A549 (cell line): ENCODE measurements at regions not wholly inside any gene's neighbourhood (a gene's known extent, or its start where the extent isn't known, plus 50 kb on each side); places are given as distances from the start of the nearest gene placed in this dataset.

Experiments used
- CEBPB ChIP-seq, 2 experiments: fragments of >200 bp in 1 of 2; sonication (Bioruptor Twin) in 1 of 2; formaldehyde crosslinking in 1 of 2; IDR thresholded peaks; 2 replicates each; pipeline ENCODE4 v1.6.1; 2012 to 2016
- HMGXB4 ChIP-seq: fragments of 250-450 bp; sonication (Bioruptor Pico); IDR thresholded peaks from 2 replicates; pipeline ENCODE4 v1.5.0; 2021; ENCODE audit warnings: mild to moderate bottlenecking, moderate library complexity, borderline replicate concordance
- POLR2A ChIP-seq: IDR thresholded peaks from 2 replicates; pipeline ENCODE4 v1.6.1; 2012; ENCODE audit warnings: mild to moderate bottlenecking, low read length
- ZC3H11A ChIP-seq: fragments of 450-650 bp; IDR thresholded peaks from 2 replicates; pipeline ENCODE4 v1.6.1; 2014; ENCODE audit warnings: antibody characterized with exemption, mild to moderate bottlenecking
- TF ChIP-seq, protein P1 (sequence below): fragments of >200 bp; sonication (Bioruptor Twin); formaldehyde crosslinking; IDR thresholded peaks from 3 replicates; pipeline ENCODE4 v1.5.1; 2016

DNA sequence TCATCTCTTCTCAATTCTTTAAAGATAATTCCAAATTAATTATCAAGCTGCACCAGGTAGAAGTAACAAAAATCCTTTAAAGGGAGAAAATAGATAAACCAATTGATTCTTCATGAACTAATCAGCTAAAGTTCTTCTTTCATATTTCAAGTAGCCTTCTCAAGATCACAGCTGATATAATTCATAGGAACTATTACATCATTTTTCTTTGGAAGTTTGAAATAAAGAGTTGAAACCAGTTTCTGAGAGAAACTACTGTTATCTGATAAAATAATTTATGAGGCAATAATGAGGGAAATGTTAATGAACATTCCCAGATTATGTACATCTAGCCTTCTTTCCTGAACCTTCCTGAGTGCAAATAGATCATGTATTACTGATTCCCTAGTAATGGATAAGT, 484.9 kb downstream of the METTL4 start:
- TF ChIP-seq, protein P1, sequence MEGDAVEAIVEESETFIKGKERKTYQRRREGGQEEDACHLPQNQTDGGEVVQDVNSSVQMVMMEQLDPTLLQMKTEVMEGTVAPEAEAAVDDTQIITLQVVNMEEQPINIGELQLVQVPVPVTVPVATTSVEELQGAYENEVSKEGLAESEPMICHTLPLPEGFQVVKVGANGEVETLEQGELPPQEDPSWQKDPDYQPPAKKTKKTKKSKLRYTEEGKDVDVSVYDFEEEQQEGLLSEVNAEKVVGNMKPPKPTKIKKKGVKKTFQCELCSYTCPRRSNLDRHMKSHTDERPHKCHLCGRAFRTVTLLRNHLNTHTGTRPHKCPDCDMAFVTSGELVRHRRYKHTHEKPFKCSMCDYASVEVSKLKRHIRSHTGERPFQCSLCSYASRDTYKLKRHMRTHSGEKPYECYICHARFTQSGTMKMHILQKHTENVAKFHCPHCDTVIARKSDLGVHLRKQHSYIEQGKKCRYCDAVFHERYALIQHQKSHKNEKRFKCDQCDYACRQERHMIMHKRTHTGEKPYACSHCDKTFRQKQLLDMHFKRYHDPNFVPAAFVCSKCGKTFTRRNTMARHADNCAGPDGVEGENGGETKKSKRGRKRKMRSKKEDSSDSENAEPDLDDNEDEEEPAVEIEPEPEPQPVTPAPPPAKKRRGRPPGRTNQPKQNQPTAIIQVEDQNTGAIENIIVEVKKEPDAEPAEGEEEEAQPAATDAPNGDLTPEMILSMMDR, result no peak
- TF ChIP-seq CEBPB (IDR thresholded peaks at IDR 0.05) (no peak), HMGXB4 (CRISPR knock-in tag) (no peak), ZC3H11A (no peak), POLR2A (no peak)
